HG02943 (cell line): ENCODE measurements at regions not wholly inside any gene's neighbourhood (a gene's known extent, or its start where the extent isn't known, plus 50 kb on each side); places are given as distances from the start of the nearest gene placed in this dataset.
A peak's percentile ranks its signal among the peaks of the same experiment; 100 is the strongest.

ENCODE experiments used
- ATAC-seq: cut with Tn5 transposase; IDR thresholded peaks from one replicate; pipeline ENCODE4 v1.9.1; 2021; ENCODE audit warnings: mild to moderate bottlenecking, low read depth, moderate library complexity; ENCODE audit not compliant: unreplicated experiment

- no peak for ATAC-seq
Measured at GRCh38 chr11:45369313-45369712, 83.2 kb upstream of the SYT13 start.

GRCh38 chr11:45368697-45369096 is 82.6 kb upstream of the SYT13 start:
- no peak for ATAC-seq

GRCh38 chr11:45366619-45367190 is 80.6 kb upstream of the SYT13 start:
- ATAC-seq, result no peak

- no peak for ATAC-seq
Measured at GRCh38 chr11:45365961-45366618, 79.9 kb upstream of the SYT13 start.

- ATAC-seq, result no peak
Measured at GRCh38 chr11:45362636-45363035, 76.5 kb upstream of the SYT13 start.

- ATAC-seq, result no peak
Measured at GRCh38 chr11:45361551-45361950, 75.4 kb upstream of the SYT13 start.

- ATAC-seq, result no peak
Measured at GRCh38 chr11:45355706-45356041, 69.5 kb upstream of the SYT13 start.

GRCh38 chr11:45354976-45355705 is 69.0 kb upstream of the SYT13 start:
- peak; percentile 96 for ATAC-seq

GRCh38 chr11:45348729-45349128 is 62.6 kb upstream of the SYT13 start:
- ATAC-seq, result no peak

- ATAC-seq, result no peak
Measured at GRCh38 chr11:45347348-45348082, 61.4 kb upstream of the SYT13 start.

GRCh38 chr11:45345491-45345890 is 59.4 kb upstream of the SYT13 start:
- ATAC-seq, result no peak

- no peak for ATAC-seq
Measured at GRCh38 chr11:45344028-45344427, 57.9 kb upstream of the SYT13 start.

- ATAC-seq, result no peak
Measured at GRCh38 chr11:45343444-45343843, 57.3 kb upstream of the SYT13 start.

- ATAC-seq, result no peak
Measured at GRCh38 chr11:45341372-45341771, 55.2 kb upstream of the SYT13 start.

- peak; percentile 95 for ATAC-seq
Measured at GRCh38 chr11:45339729-45340519, 53.8 kb upstream of the SYT13 start.

- no peak for ATAC-seq
Measured at GRCh38 chr11:45337583-45338360, 51.6 kb upstream of the SYT13 start.

- no peak for ATAC-seq
Measured at GRCh38 chr11:45336136-45336535, 50.0 kb upstream of the SYT13 start.
